ENCODE measurements at regions not wholly inside any gene's neighbourhood (a gene's known extent, or its start where the extent isn't known, plus 50 kb on each side); places are given as distances from the start of the nearest gene placed in this dataset.

- TF ChIP-seq CTCF (IDR thresholded peaks at IDR 0.05 in 2 of 3, conservative IDR thresholded peaks at IDR 0.05 in 1 of 3; ENCODE audit: control insufficient read depth in 2 of 3, extremely low read depth in 1 of 3, insufficient read depth in 1 of 3, low read depth in 3 of 3, low read length in 3 of 3) (no peak), MTA2 (IDR thresholded peaks at IDR 0.05; ENCODE audit: low read depth) (no peak), FOXM1 (IDR thresholded peaks at IDR 0.05; ENCODE audit: low read depth, low read length) (no peak), ESRRA (IDR thresholded peaks at IDR 0.05; ENCODE audit: low read length) (no peak), EZH2 (IDR thresholded peaks at IDR 0.05; ENCODE audit: borderline replicate concordance, control insufficient read depth, low read depth, low read length) (no peak)
- TF ChIP-seq, protein P1, sequence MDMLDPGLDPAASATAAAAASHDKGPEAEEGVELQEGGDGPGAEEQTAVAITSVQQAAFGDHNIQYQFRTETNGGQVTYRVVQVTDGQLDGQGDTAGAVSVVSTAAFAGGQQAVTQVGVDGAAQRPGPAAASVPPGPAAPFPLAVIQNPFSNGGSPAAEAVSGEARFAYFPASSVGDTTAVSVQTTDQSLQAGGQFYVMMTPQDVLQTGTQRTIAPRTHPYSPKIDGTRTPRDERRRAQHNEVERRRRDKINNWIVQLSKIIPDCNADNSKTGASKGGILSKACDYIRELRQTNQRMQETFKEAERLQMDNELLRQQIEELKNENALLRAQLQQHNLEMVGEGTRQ (IDR thresholded peaks at IDR 0.05; ENCODE audit: borderline replicate concordance, low read depth, low read length) = no peak
These were observed 64.8 kb upstream of the BCL6 start for GRCh38 chr3:187810021-187810446.
